Large intestine (tissue), 3 donors: ENCODE measurements at regions not wholly inside any gene's neighbourhood (a gene's known extent, or its start where the extent isn't known, plus 50 kb on each side); places are given as distances from the start of the nearest gene placed in this dataset.

Experiments used
- DNase-seq, 2 donors: peaks; one replicate each; pipeline versions ENCODE4 v3.0.0 to v3.0.0-alpha.2; 2013
- H3K27ac ChIP-seq: one replicate; pipeline ENCODE4 v1.5.1; 2013; ENCODE audit warnings: low read length
- H3K27me3 ChIP-seq: 2 replicates; pipeline ENCODE4 v1.6.1; 2013; ENCODE audit warnings: low read length; ENCODE audit not compliant: control insufficient read depth, insufficient read depth
- H3K36me3 ChIP-seq: 2 replicates; pipeline ENCODE4 v1.6.1; 2013; ENCODE audit warnings: low read length; ENCODE audit not compliant: control insufficient read depth, insufficient read depth
- H3K4me1 ChIP-seq: one replicate; pipeline ENCODE4 v1.6.1; 2013; ENCODE audit warnings: low read length; ENCODE audit not compliant: control insufficient read depth, insufficient read depth
- H3K4me3 ChIP-seq: one replicate; pipeline ENCODE4 v1.5.1; 2013; ENCODE audit warnings: low read length
- H3K9me3 ChIP-seq: one replicate; pipeline ENCODE4 v1.6.1; 2013; ENCODE audit warnings: mild to moderate bottlenecking, low read depth, low read length, moderate library complexity; ENCODE audit not compliant: control insufficient read depth
- WGBS: methylation state at CpG from one replicate; pipeline ENCODE4 v1.1.5; 2013; ENCODE audit warnings: low lambda C conversion rate; ENCODE audit not compliant: insufficient coverage; 5-methylcytosine and 5-hydroxymethylcytosine counted together

GRCh38 chr15:79678032-79678701 is 218.6 kb downstream of the MTHFS start:
- no peaks in the 10 kb centered on the region for H3K4me1 ChIP-seq
- H3K4me3 ChIP-seq, result no peak overlapping the region
- H3K36me3 ChIP-seq, result no peaks in the 10 kb centered on the region
- H3K9me3 ChIP-seq, result no peaks in the 10 kb centered on the region
- DNase-seq, result no peak
- no peaks in the 10 kb centered on the region for H3K27me3 ChIP-seq
- H3K27ac ChIP-seq, result no peak overlapping the region
- no CpG with 5 or more reads among the region's 1 CpG for WGBS

GRCh38 chr15:79680720-79681119 is 216.1 kb downstream of the MTHFS start:
- no peaks in the 10 kb centered on the region for H3K4me1 ChIP-seq
- no peak for DNase-seq
- no CpG with 5 or more reads among the region's 5 CpGs for WGBS
- no peak overlapping the region for H3K4me3 ChIP-seq
- no peaks in the 10 kb centered on the region for H3K9me3 ChIP-seq
- no peaks in the 10 kb centered on the region for H3K36me3 ChIP-seq
- no peak overlapping the region for H3K27ac ChIP-seq
- no peaks in the 10 kb centered on the region for H3K27me3 ChIP-seq

- peak in 1 of 2 donors; percentile 2 for DNase-seq
- WGBS, result 50% methylated on average over 1 of the region's 3 CpGs
- Histone ChIP-seq H3K4me1 (no peaks in the 10 kb centered on the region), H3K36me3 (no peaks in the 10 kb centered on the region), H3K4me3 (no peak overlapping the region), H3K9me3 (no peaks in the 10 kb centered on the region), H3K27ac (no peak overlapping the region), H3K27me3 (peaks cover 3% of the 10 kb centered on the region)
Observed at GRCh38 chr15:79682285-79682684, 214.5 kb downstream of the MTHFS start.

- no peaks in the 10 kb centered on the region for H3K36me3 ChIP-seq
- no peaks in the 10 kb centered on the region for H3K4me1 ChIP-seq
- H3K27ac ChIP-seq, result no peak overlapping the region
- H3K4me3 ChIP-seq, result no peak overlapping the region
- peaks cover 3% of the 10 kb centered on the region for H3K27me3 ChIP-seq
- H3K9me3 ChIP-seq, result no peaks in the 10 kb centered on the region
- no CpG with 5 or more reads among the region's 4 CpGs for WGBS
- no peak for DNase-seq
Observed at GRCh38 chr15:79682851-79683288, 213.9 kb downstream of the MTHFS start.

- 0% methylated on average over 1 of the region's 1 CpG for WGBS
- DNase-seq, result no peak
- H3K27me3 ChIP-seq, result peaks cover 3% of the 10 kb centered on the region
- H3K4me3 ChIP-seq, result no peak overlapping the region
- no peaks in the 10 kb centered on the region for H3K9me3 ChIP-seq
- no peaks in the 10 kb centered on the region for H3K4me1 ChIP-seq
- no peaks in the 10 kb centered on the region for H3K36me3 ChIP-seq
- no peak overlapping the region for H3K27ac ChIP-seq
Observed at GRCh38 chr15:79689030-79689429, 207.8 kb downstream of the MTHFS start.

GRCh38 chr15:79700951-79701480 is 195.8 kb downstream of the MTHFS start:
- Histone ChIP-seq H3K4me3 (no peak overlapping the region), H3K27ac (no peak overlapping the region), H3K4me1 (no peaks in the 10 kb centered on the region), H3K27me3 (no peaks in the 10 kb centered on the region), H3K9me3 (no peaks in the 10 kb centered on the region), H3K36me3 (no peaks in the 10 kb centered on the region)
- WGBS, result no CpG with 5 or more reads among the region's 4 CpGs
- no peak for DNase-seq

- H3K27ac ChIP-seq, result no peak overlapping the region
- no peak overlapping the region for H3K4me3 ChIP-seq
- no CpG with 5 or more reads among the region's 1 CpG for whole genome bisulfite sequencing
- H3K27me3 ChIP-seq, result no peaks in the 10 kb centered on the region
- no peak for DNase-seq
- no peaks in the 10 kb centered on the region for H3K9me3 ChIP-seq
- H3K36me3 ChIP-seq, result no peaks in the 10 kb centered on the region
- no peaks in the 10 kb centered on the region for H3K4me1 ChIP-seq
Observed at GRCh38 chr15:79702621-79703020, 194.2 kb downstream of the MTHFS start.

- DNase-seq, result no peak
- WGBS, result no CpG with 5 or more reads among the region's 1 CpG
- no peak overlapping the region for H3K4me3 ChIP-seq
- H3K27me3 ChIP-seq, result no peaks in the 10 kb centered on the region
- H3K4me1 ChIP-seq, result no peaks in the 10 kb centered on the region
- no peak overlapping the region for H3K27ac ChIP-seq
- H3K36me3 ChIP-seq, result no peaks in the 10 kb centered on the region
- H3K9me3 ChIP-seq, result no peaks in the 10 kb centered on the region
Observed at GRCh38 chr15:79721256-79721655, 175.6 kb downstream of the MTHFS start.

GRCh38 chr15:79724312-79724711 is 172.5 kb downstream of the MTHFS start:
- H3K36me3 ChIP-seq, result no peaks in the 10 kb centered on the region
- H3K27ac ChIP-seq, result no peak overlapping the region
- H3K9me3 ChIP-seq, result no peaks in the 10 kb centered on the region
- no peak overlapping the region for H3K4me3 ChIP-seq
- H3K27me3 ChIP-seq, result no peaks in the 10 kb centered on the region
- no peaks in the 10 kb centered on the region for H3K4me1 ChIP-seq
- no peak for DNase-seq

GRCh38 chr15:79724804-79725203 is 172.0 kb downstream of the MTHFS start:
- no peak overlapping the region for H3K4me3 ChIP-seq
- WGBS, result 80% methylated on average over 1 of the region's 4 CpGs

GRCh38 chr15:79728867-79729266 is 167.9 kb downstream of the MTHFS start:
- no peaks in the 10 kb centered on the region for H3K4me1 ChIP-seq
- H3K27me3 ChIP-seq, result no peaks in the 10 kb centered on the region
- H3K36me3 ChIP-seq, result no peaks in the 10 kb centered on the region
- WGBS, result no CpG with 5 or more reads among the region's 3 CpGs
- H3K4me3 ChIP-seq, result no peak overlapping the region
- H3K9me3 ChIP-seq, result no peaks in the 10 kb centered on the region
- no peak for DNase-seq
- H3K27ac ChIP-seq, result no peak overlapping the region

More at GRCh38 chr15:79724804-79725203, 172.0 kb downstream of the MTHFS start:
- DNase-seq, result no peak
- Histone ChIP-seq H3K27me3 (no peaks in the 10 kb centered on the region), H3K36me3 (no peaks in the 10 kb centered on the region), H3K9me3 (no peaks in the 10 kb centered on the region), H3K27ac (no peak overlapping the region), H3K4me1 (no peaks in the 10 kb centered on the region)
